H1 (cell line): ENCODE measurements at regions not wholly inside any gene's neighbourhood (a gene's known extent, or its start where the extent isn't known, plus 50 kb on each side); places are given as distances from the start of the nearest gene placed in this dataset.

Experiments used
- CTCF ChIA-PET: fragments of 300-600 bp; sonication (Branson Sonifier 250); formaldehyde crosslinking; loops from one replicate; lab custom pipeline; 2021; ENCODE audit not compliant: partially characterized antibody; lab: Charles Lee
- POLR2A ChIA-PET: fragments of 300-600 bp; sonication (Branson Sonifier 250); formaldehyde crosslinking; loops from one replicate; lab custom pipeline; 2021; ENCODE audit warnings: inconsistent platforms; ENCODE audit not compliant: partially characterized antibody; lab: Charles Lee
- DNase-seq, 2 experiments: peaks; one replicate each; pipeline versions ENCODE4 v3.0.0 to v3.0.0-alpha.2; 2010 to 2022; ENCODE audit warnings: low spot score in 2 of 2, low read depth in 1 of 2, mixed read lengths in 1 of 2
- FAIRE-seq: peaks from 2 replicates; lab custom pipeline; 2011; peaks lifted over from hg19 to GRCh38; lab: Jason Lieb, UNC
- H2AFZ ChIP-seq: 2 replicates; pipeline ENCODE4 v1.8.1; 2012; ENCODE audit warnings: low read length, inconsistent platforms
- H2AK5ac ChIP-seq: 2 replicates; pipeline ENCODE4 v1.6.1; 2013; ENCODE audit warnings: low read depth, low read length
- H2BK120ac ChIP-seq: replicated peaks from 2 replicates; pipeline ENCODE3; 2013; ENCODE audit warnings: low read depth, low read length, inconsistent platforms
- H2BK12ac ChIP-seq: 2 replicates; pipeline ENCODE4 v1.6.1; 2013; ENCODE audit warnings: low read depth, low read length
- H2BK15ac ChIP-seq: 2 replicates; pipeline ENCODE4 v1.6.1; 2013; ENCODE audit warnings: low read length
- H2BK20ac ChIP-seq: 2 replicates; pipeline ENCODE4 v1.6.1; 2013; ENCODE audit warnings: low read length
- H2BK5ac ChIP-seq: 2 replicates; pipeline ENCODE4 v1.6.1; 2013; ENCODE audit warnings: low read depth, low read length
- H3K14ac ChIP-seq: 2 replicates; pipeline ENCODE4 v1.6.1; 2013; ENCODE audit warnings: inconsistent platforms; ENCODE audit not compliant: insufficient read length
- H3K18ac ChIP-seq: 2 replicates; pipeline ENCODE4 v1.6.1; 2013; ENCODE audit warnings: low read length; ENCODE audit errors: extremely low read depth
- H3K23ac ChIP-seq: 2 replicates; pipeline ENCODE4 v1.6.1; 2013; ENCODE audit warnings: inconsistent platforms; ENCODE audit not compliant: insufficient read length
- H3K23me2 ChIP-seq: 2 replicates; pipeline ENCODE4 v1.6.1; 2013; ENCODE audit warnings: low read depth, low read length
- H3K27ac ChIP-seq: 2 replicates; pipeline ENCODE4 v1.6.1; 2011; ENCODE audit warnings: low read depth, low read length, inconsistent platforms
- H3K27me3 ChIP-seq, 4 experiments: replicated peaks in 1 of 4; 1 replicate in 1 of 4; 2 replicates in 3 of 4; pipeline versions ENCODE4 v1.6.1 to v1.8.1; 2011 to 2013; ENCODE audit warnings: low read length in 3 of 4, mild to moderate bottlenecking in 3 of 4, inconsistent platforms in 2 of 4, mixed read lengths in 2 of 4, moderate library complexity in 1 of 4; ENCODE audit not compliant: control insufficient read depth in 3 of 4, insufficient read depth in 3 of 4; ENCODE audit errors: extremely low read depth in 1 of 4
- H3K36me3 ChIP-seq, 4 experiments: 2 replicates each; pipeline versions ENCODE4 v1.6.1 to v1.8.1; 2011 to 2013; ENCODE audit warnings: mild to moderate bottlenecking in 4 of 4, low read length in 3 of 4, moderate library complexity in 2 of 4, control low read depth in 1 of 4, inconsistent platforms in 1 of 4; ENCODE audit not compliant: insufficient read depth in 4 of 4, control insufficient read depth in 2 of 4
- H3K4ac ChIP-seq: replicated peaks from 2 replicates; pipeline ENCODE3; 2013; ENCODE audit warnings: low read length, low read depth, mixed read lengths, inconsistent platforms; ENCODE audit not compliant: insufficient read length
- H3K4me1 ChIP-seq, 4 experiments: replicated peaks in 1 of 4; 1 replicate in 1 of 4; 2 replicates in 3 of 4; pipeline versions ENCODE4 v1.6.1 to v1.8.1; 2011 to 2013; ENCODE audit warnings: low read length in 3 of 4, inconsistent platforms in 2 of 4, mixed read lengths in 1 of 4; ENCODE audit not compliant: insufficient read depth in 4 of 4, control insufficient read depth in 3 of 4
- H3K4me2 ChIP-seq, 2 experiments: 2 replicates each; pipeline versions ENCODE4 v1.6.1 to v1.8.1; 2011 to 2013; ENCODE audit warnings: low read depth in 2 of 2, low read length in 2 of 2, control low read depth in 1 of 2, inconsistent platforms in 1 of 2, mild to moderate bottlenecking in 1 of 2; ENCODE audit not compliant: insufficient read depth in 1 of 2
- H3K4me3 ChIP-seq, 4 experiments: fragments of 200-600, 300-600 bp in 1 of 4; sonication (generic), shearing (Covaris generic), sonication (Bioruptor Twin) in 1 of 4; 2 replicates each; pipeline versions ENCODE4 v1.5.1 to v1.8.1; 2011 to 2016; ENCODE audit warnings: low read length in 4 of 4, low read depth in 3 of 4, control low read depth in 2 of 4, inconsistent platforms in 2 of 4, mild to moderate bottlenecking in 2 of 4, mixed read lengths in 1 of 4, moderate library complexity in 1 of 4; ENCODE audit not compliant: insufficient read depth in 2 of 4; ENCODE audit errors: extremely low read depth in 1 of 4
- H3K56ac ChIP-seq: replicated peaks from 2 replicates; pipeline ENCODE3; 2013; ENCODE audit warnings: low read depth, mild to moderate bottlenecking, mixed read lengths, low read length, inconsistent platforms; ENCODE audit not compliant: insufficient read length
- H3K79me1 ChIP-seq: 2 replicates; pipeline ENCODE4 v1.6.1; 2013; ENCODE audit warnings: low read depth, low read length, control low read depth
- H3K79me2 ChIP-seq, 2 experiments: 2 replicates each; pipeline versions ENCODE4 v1.6.1 to v1.8.1; 2012 to 2013; ENCODE audit warnings: low read length in 2 of 2, mild to moderate bottlenecking in 2 of 2, inconsistent platforms in 1 of 2; ENCODE audit not compliant: insufficient read depth in 2 of 2, control insufficient read depth in 1 of 2
- H3K9ac ChIP-seq, 4 experiments: replicated peaks in 1 of 4; 1 replicate in 1 of 4; 2 replicates in 3 of 4; pipeline versions ENCODE4 v1.6.1 to v1.8.1; 2011 to 2013; ENCODE audit warnings: low read depth in 3 of 4, low read length in 3 of 4, control low read depth in 2 of 4, mild to moderate bottlenecking in 2 of 4, moderate library complexity in 2 of 4, inconsistent platforms in 1 of 4; ENCODE audit errors: extremely low read depth in 1 of 4
- H3K9me3 ChIP-seq, 2 experiments: 2 replicates each; pipeline versions ENCODE4 v1.6.1 to v1.8.1; 2012 to 2013; ENCODE audit warnings: mild to moderate bottlenecking in 2 of 2, moderate library complexity in 2 of 2, control low read depth in 1 of 2, inconsistent platforms in 1 of 2, low read depth in 1 of 2, low read length in 1 of 2, mixed read lengths in 1 of 2; ENCODE audit not compliant: insufficient read depth in 2 of 2
- H4K20me1 ChIP-seq, 2 experiments: replicated peaks in 1 of 2; 2 replicates each; pipeline versions ENCODE3 to v1.8.1; 2011 to 2013; ENCODE audit warnings: inconsistent platforms in 2 of 2, low read length in 2 of 2, mild to moderate bottlenecking in 1 of 2; ENCODE audit not compliant: insufficient read depth in 2 of 2, control insufficient read depth in 1 of 2
- H4K5ac ChIP-seq: 2 replicates; pipeline ENCODE4 v1.6.1; 2013; ENCODE audit warnings: low read length, low read depth, mixed read lengths, inconsistent platforms; ENCODE audit not compliant: insufficient read length
- H4K8ac ChIP-seq: 2 replicates; pipeline ENCODE4 v1.8.0; 2013; ENCODE audit warnings: mild to moderate bottlenecking, moderate library complexity, low read length, inconsistent platforms; ENCODE audit not compliant: insufficient read depth; ENCODE audit errors: extremely low read depth
- H4K91ac ChIP-seq: replicated peaks from 2 replicates; pipeline ENCODE3; 2013; ENCODE audit warnings: low read length, mixed read lengths, inconsistent platforms; ENCODE audit not compliant: insufficient read length
- BRCA1 ChIP-seq: IDR thresholded peaks from 2 replicates; pipeline ENCODE4 v1.6.1; 2012; ENCODE audit warnings: low read depth, low read length, improper control_type of control experiment
- EGR1 ChIP-seq: IDR thresholded peaks from 2 replicates; pipeline ENCODE4 v1.6.1; 2011; ENCODE audit warnings: low read depth, low read length, borderline replicate concordance
- JUN ChIP-seq: IDR thresholded peaks from 2 replicates; pipeline ENCODE4 v1.6.1; 2011; ENCODE audit warnings: low read depth, mild to moderate bottlenecking, improper control_type of control experiment, low read length
- KDM5A ChIP-seq: fragments of 200-600 bp; IDR thresholded peaks from 2 replicates; pipeline ENCODE4 v1.7.1; 2012; ENCODE audit warnings: mild to moderate bottlenecking, low read length, inconsistent platforms, mixed read lengths
- NRF1 ChIP-seq: IDR thresholded peaks from 2 replicates; pipeline ENCODE4 v1.6.1; 2011; ENCODE audit warnings: mild to moderate bottlenecking, low read depth, low read length, improper control_type of control experiment
- RBBP5 ChIP-seq: IDR thresholded peaks from 2 replicates; pipeline ENCODE4 v1.7.1; 2012; ENCODE audit warnings: low read depth, mild to moderate bottlenecking, inconsistent platforms, low read length, moderate library complexity, borderline replicate concordance
- RFX5 ChIP-seq: IDR thresholded peaks from 2 replicates; pipeline ENCODE4 v1.6.1; 2011; ENCODE audit warnings: low read depth, low read length, improper control_type of control experiment, borderline replicate concordance
- SIN3A ChIP-seq, 2 experiments: IDR thresholded peaks in 1 of 2; conservative IDR thresholded peaks in 1 of 2; 2 replicates each; pipeline ENCODE4 v1.6.1; 2011 to 2012; ENCODE audit warnings: low read length in 2 of 2, improper control_type of control experiment in 1 of 2, low read depth in 1 of 2, mild to moderate bottlenecking in 1 of 2
- SIX5 ChIP-seq: IDR thresholded peaks from 2 replicates; pipeline ENCODE4 v1.6.1; 2011; ENCODE audit warnings: mild to moderate bottlenecking, low read depth, low read length
- SP4 ChIP-seq: IDR thresholded peaks from 2 replicates; pipeline ENCODE4 v1.6.1; 2012; ENCODE audit warnings: low read length, inconsistent platforms
- SUZ12 ChIP-seq: fragments of 200-600 bp; sonication (generic); IDR thresholded peaks from 2 replicates; pipeline ENCODE4 v1.6.1; 2012; ENCODE audit warnings: mild to moderate bottlenecking, inconsistent platforms, low read length, moderate library complexity, mixed read lengths
- whole genome bisulfite sequencing, 2 experiments: shearing (Covaris generic) in 1 of 2; methylation state at CpG; one replicate each; pipeline versions ENCODE4 v1.1.6 to v1.1.7; 2013 to 2015; ENCODE audit warnings: low lambda C conversion rate in 2 of 2, mixed read lengths in 2 of 2, inconsistent platforms in 1 of 2, low coverage in 1 of 2, missing lambda C conversion rate in 1 of 2; ENCODE audit not compliant: insufficient replicate concordance in 2 of 2, insufficient coverage in 1 of 2, insufficient read length in 1 of 2; ENCODE audit errors: extremely low coverage in 1 of 2, missing lambda C conversion rate in 1 of 2; 5-methylcytosine and 5-hydroxymethylcytosine counted together
- TF ChIP-seq, protein P1 (sequence below): IDR thresholded peaks from 2 replicates; pipeline ENCODE4 v1.6.1; 2012; ENCODE audit warnings: inconsistent platforms
- TF ChIP-seq, protein P2 (sequence below), 3 experiments: IDR thresholded peaks; 1 replicate in 2 of 3; 2 replicates in 1 of 3; pipeline versions ENCODE4 v1.5.1 to v1.6.1; 2011; ENCODE audit warnings: low read length in 3 of 3, mild to moderate bottlenecking in 3 of 3, inconsistent platforms in 2 of 3, low read depth in 1 of 3, moderate library complexity in 1 of 3; ENCODE audit not compliant: insufficient read depth in 1 of 3; ENCODE audit errors: control extremely low read depth in 1 of 3

DNA sequence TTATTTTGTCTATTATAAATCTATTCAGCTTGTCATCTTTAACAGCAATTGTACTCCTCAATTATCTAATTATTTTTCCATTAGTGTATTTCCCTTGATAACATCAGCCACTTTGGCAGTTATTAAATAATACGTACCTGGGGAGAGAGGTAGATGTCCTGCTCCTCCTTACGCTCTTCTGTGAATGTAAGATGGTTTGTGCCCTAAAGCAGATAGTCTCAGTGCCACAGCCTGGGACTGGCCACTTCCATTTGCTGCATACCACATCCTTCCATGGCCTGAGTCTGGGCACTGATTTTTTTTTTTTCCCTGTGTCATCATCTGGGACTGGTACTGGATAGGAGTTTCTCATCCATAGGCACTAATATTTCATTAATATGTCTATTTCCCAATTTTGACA, 632.4 kb upstream of the LRRTM4 start:
- H2BK5ac ChIP-seq = no peak overlapping the region
- POLR2A ChIA-PET = no interaction called here
- H3K79me2 ChIP-seq = no peaks in the 10 kb centered on the region
- CTCF ChIA-PET = no interaction called here
- 89% methylated on average over 2 of the region's 2 CpGs; no CpG with 5 or more reads in 1 of the 2 experiments for WGBS, 2 experiments
- H4K20me1 ChIP-seq = no peaks in the 10 kb centered on the region
- H3K36me3 ChIP-seq = no peaks in the 10 kb centered on the region
- FAIRE-seq = no peak
- H3K27me3 ChIP-seq = no peaks in the 10 kb centered on the region
- H3K18ac ChIP-seq = no peak overlapping the region
- no peaks in the 10 kb centered on the region for H3K23me2 ChIP-seq
- DNase-seq = no peak
- no peak overlapping the region for H3K56ac ChIP-seq
- H3K14ac ChIP-seq = no peak overlapping the region
- no peak overlapping the region for H3K4me3 ChIP-seq
- H3K4ac ChIP-seq = no peak overlapping the region
- H2AK5ac ChIP-seq = no peak overlapping the region
- H4K8ac ChIP-seq = no peak overlapping the region
- H2BK15ac ChIP-seq = no peak overlapping the region
- no peak overlapping the region for H2BK20ac ChIP-seq
- H3K79me1 ChIP-seq = no peaks in the 10 kb centered on the region
- no peak overlapping the region for H3K9ac ChIP-seq
- no peak overlapping the region for H3K23ac ChIP-seq
- no peak overlapping the region for H2BK120ac ChIP-seq
- H2AFZ ChIP-seq = no peak overlapping the region
- no peak overlapping the region for H3K4me2 ChIP-seq
- H2BK12ac ChIP-seq = no peak overlapping the region
- no peaks in the 10 kb centered on the region for H3K4me1 ChIP-seq
- no peaks in the 10 kb centered on the region for H3K9me3 ChIP-seq
- H4K91ac ChIP-seq = no peak overlapping the region
- no peak overlapping the region for H3K27ac ChIP-seq
- no peak overlapping the region for H4K5ac ChIP-seq
- TF ChIP-seq EGR1 = no peak
- no peak for TF ChIP-seq NRF1
- no peak for TF ChIP-seq KDM5A
- TF ChIP-seq JUN = no peak
- TF ChIP-seq RBBP5 = no peak
- no peak for TF ChIP-seq BRCA1
- TF ChIP-seq SUZ12 = no peak
- no peak for TF ChIP-seq RFX5
- TF ChIP-seq, protein P1, sequence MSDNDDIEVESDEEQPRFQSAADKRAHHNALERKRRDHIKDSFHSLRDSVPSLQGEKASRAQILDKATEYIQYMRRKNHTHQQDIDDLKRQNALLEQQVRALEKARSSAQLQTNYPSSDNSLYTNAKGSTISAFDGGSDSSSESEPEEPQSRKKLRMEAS = no peak
- no peak for TF ChIP-seq SIN3A (conservative IDR thresholded peaks at IDR 0.05 in 1 of 2, IDR thresholded peaks at IDR 0.05 in 1 of 2; ENCODE audit: low read depth in 1 of 2, low read length in 2 of 2)
- TF ChIP-seq, protein P2, sequence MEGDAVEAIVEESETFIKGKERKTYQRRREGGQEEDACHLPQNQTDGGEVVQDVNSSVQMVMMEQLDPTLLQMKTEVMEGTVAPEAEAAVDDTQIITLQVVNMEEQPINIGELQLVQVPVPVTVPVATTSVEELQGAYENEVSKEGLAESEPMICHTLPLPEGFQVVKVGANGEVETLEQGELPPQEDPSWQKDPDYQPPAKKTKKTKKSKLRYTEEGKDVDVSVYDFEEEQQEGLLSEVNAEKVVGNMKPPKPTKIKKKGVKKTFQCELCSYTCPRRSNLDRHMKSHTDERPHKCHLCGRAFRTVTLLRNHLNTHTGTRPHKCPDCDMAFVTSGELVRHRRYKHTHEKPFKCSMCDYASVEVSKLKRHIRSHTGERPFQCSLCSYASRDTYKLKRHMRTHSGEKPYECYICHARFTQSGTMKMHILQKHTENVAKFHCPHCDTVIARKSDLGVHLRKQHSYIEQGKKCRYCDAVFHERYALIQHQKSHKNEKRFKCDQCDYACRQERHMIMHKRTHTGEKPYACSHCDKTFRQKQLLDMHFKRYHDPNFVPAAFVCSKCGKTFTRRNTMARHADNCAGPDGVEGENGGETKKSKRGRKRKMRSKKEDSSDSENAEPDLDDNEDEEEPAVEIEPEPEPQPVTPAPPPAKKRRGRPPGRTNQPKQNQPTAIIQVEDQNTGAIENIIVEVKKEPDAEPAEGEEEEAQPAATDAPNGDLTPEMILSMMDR (IDR thresholded peaks at IDR 0.05; ENCODE audit: control extremely low read depth in 1 of 3, insufficient read depth in 1 of 3, low read depth in 1 of 3, low read length in 3 of 3) = no peak
- TF ChIP-seq SIX5 = no peak
- TF ChIP-seq SP4 = no peak
